ENCODE measurements at regions not wholly inside any gene's neighbourhood (a gene's known extent, or its start where the extent isn't known, plus 50 kb on each side); places are given as distances from the start of the nearest gene placed in this dataset.

GRCh38 chr12:58388261-58388660, 446.9 kb downstream of the ATP23 start:
- Histone ChIP-seq H3K4me3 (replicated peaks; ENCODE audit: insufficient read depth, low read length) (no peak overlapping the region), H3K27me3 (ENCODE audit: insufficient read depth, poor library complexity, severe bottlenecking) (no peaks in the 10 kb centered on the region), H3K27ac (replicated peaks) (no peak overlapping the region)
- no peak for TF ChIP-seq POLR2AphosphoS5 (IDR thresholded peaks at IDR 0.05; ENCODE audit: low read depth)
- no peak for TF ChIP-seq SPI1 (IDR thresholded peaks at IDR 0.05; ENCODE audit: borderline replicate concordance, low read depth)
- TF ChIP-seq, protein P1, sequence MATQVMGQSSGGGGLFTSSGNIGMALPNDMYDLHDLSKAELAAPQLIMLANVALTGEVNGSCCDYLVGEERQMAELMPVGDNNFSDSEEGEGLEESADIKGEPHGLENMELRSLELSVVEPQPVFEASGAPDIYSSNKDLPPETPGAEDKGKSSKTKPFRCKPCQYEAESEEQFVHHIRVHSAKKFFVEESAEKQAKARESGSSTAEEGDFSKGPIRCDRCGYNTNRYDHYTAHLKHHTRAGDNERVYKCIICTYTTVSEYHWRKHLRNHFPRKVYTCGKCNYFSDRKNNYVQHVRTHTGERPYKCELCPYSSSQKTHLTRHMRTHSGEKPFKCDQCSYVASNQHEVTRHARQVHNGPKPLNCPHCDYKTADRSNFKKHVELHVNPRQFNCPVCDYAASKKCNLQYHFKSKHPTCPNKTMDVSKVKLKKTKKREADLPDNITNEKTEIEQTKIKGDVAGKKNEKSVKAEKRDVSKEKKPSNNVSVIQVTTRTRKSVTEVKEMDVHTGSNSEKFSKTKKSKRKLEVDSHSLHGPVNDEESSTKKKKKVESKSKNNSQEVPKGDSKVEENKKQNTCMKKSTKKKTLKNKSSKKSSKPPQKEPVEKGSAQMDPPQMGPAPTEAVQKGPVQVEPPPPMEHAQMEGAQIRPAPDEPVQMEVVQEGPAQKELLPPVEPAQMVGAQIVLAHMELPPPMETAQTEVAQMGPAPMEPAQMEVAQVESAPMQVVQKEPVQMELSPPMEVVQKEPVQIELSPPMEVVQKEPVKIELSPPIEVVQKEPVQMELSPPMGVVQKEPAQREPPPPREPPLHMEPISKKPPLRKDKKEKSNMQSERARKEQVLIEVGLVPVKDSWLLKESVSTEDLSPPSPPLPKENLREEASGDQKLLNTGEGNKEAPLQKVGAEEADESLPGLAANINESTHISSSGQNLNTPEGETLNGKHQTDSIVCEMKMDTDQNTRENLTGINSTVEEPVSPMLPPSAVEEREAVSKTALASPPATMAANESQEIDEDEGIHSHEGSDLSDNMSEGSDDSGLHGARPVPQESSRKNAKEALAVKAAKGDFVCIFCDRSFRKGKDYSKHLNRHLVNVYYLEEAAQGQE (IDR thresholded peaks at IDR 0.05; ENCODE audit: insufficient replicate concordance, low read depth), result no peak
- TF ChIP-seq GABPA (IDR thresholded peaks at IDR 0.05; ENCODE audit: low read depth), result no peak
- TF ChIP-seq, protein P2, sequence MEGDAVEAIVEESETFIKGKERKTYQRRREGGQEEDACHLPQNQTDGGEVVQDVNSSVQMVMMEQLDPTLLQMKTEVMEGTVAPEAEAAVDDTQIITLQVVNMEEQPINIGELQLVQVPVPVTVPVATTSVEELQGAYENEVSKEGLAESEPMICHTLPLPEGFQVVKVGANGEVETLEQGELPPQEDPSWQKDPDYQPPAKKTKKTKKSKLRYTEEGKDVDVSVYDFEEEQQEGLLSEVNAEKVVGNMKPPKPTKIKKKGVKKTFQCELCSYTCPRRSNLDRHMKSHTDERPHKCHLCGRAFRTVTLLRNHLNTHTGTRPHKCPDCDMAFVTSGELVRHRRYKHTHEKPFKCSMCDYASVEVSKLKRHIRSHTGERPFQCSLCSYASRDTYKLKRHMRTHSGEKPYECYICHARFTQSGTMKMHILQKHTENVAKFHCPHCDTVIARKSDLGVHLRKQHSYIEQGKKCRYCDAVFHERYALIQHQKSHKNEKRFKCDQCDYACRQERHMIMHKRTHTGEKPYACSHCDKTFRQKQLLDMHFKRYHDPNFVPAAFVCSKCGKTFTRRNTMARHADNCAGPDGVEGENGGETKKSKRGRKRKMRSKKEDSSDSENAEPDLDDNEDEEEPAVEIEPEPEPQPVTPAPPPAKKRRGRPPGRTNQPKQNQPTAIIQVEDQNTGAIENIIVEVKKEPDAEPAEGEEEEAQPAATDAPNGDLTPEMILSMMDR (IDR thresholded peaks at IDR 0.05; ENCODE audit: insufficient read depth, low read length), result no peak
- no peak for DNase-seq (ENCODE audit: low read depth in 1 of 2, low spot score in 1 of 2)

GRCh38 chr12:58393152-58393551, 451.8 kb downstream of the ATP23 start:
- H3K27ac ChIP-seq (replicated peaks), result no peak overlapping the region
- TF ChIP-seq SPI1 (IDR thresholded peaks at IDR 0.05; ENCODE audit: borderline replicate concordance, low read depth) (no peak), GABPA (IDR thresholded peaks at IDR 0.05; ENCODE audit: low read depth) (no peak)
- DNase-seq (ENCODE audit: low read depth in 1 of 2, low spot score in 1 of 2), result no peak
- no peaks in the 10 kb centered on the region for H3K27me3 ChIP-seq (ENCODE audit: insufficient read depth, poor library complexity, severe bottlenecking)
- no peak overlapping the region for H3K4me3 ChIP-seq (replicated peaks; ENCODE audit: insufficient read depth, low read length)

DNA sequence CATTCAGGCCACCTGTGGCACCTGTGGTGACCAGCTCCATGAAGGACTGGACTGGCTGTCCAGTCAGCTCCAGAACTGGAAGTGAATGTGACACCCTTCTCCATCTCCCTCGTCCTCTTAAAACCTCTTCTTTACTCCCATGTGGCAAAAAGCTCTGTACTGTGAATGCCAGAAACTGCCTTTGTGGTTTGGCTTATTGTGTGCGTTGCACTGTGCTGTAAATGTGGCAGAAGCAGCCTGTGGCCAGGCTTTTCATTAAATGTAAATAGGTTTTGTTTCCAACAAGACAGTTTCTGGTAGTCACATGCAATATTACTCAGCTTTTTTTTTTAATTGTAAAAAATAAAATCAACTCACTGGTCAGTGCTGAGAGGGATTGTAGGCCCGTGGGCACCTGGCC, 453.7 kb downstream of the ATP23 start:
- Histone ChIP-seq H3K4me3 (replicated peaks; ENCODE audit: insufficient read depth, low read length) (no peak overlapping the region), H3K27ac (replicated peaks) (no peak overlapping the region), H3K27me3 (ENCODE audit: insufficient read depth, poor library complexity, severe bottlenecking) (no peaks in the 10 kb centered on the region)
- DNase-seq (ENCODE audit: low read depth in 1 of 2, low spot score in 1 of 2), result no peak
- TF ChIP-seq GABPA (IDR thresholded peaks at IDR 0.05; ENCODE audit: low read depth) (no peak), POLR2AphosphoS5 (IDR thresholded peaks at IDR 0.05; ENCODE audit: low read depth) (no peak), SPI1 (IDR thresholded peaks at IDR 0.05; ENCODE audit: borderline replicate concordance, low read depth) (no peak)
- TF ChIP-seq, protein P1 (IDR thresholded peaks at IDR 0.05; ENCODE audit: insufficient replicate concordance, low read depth), result no peak

- H3K4me3 ChIP-seq (replicated peaks; ENCODE audit: insufficient read depth, low read length), result no peak overlapping the region
- DNase-seq (ENCODE audit: low read depth in 1 of 2, low spot score in 1 of 2), result no peak
- no peak for TF ChIP-seq GABPA (IDR thresholded peaks at IDR 0.05; ENCODE audit: low read depth)
- TF ChIP-seq POLR2AphosphoS5 (IDR thresholded peaks at IDR 0.05; ENCODE audit: low read depth), result no peak
- TF ChIP-seq, protein P1 (IDR thresholded peaks at IDR 0.05; ENCODE audit: insufficient replicate concordance, low read depth), result no peak
- no peak for TF ChIP-seq SPI1 (IDR thresholded peaks at IDR 0.05; ENCODE audit: borderline replicate concordance, low read depth)
- TF ChIP-seq, protein P2 (IDR thresholded peaks at IDR 0.05; ENCODE audit: insufficient read depth, low read length), result no peak
Observed at GRCh38 chr12:58395470-58395869, 454.1 kb downstream of the ATP23 start.

More at GRCh38 chr12:58395470-58395869, 454.1 kb downstream of the ATP23 start:
- Histone ChIP-seq H3K27ac (replicated peaks) (no peak overlapping the region), H3K27me3 (ENCODE audit: insufficient read depth, poor library complexity, severe bottlenecking) (no peaks in the 10 kb centered on the region)

All from HL-60 (cell line).